Glutamatergic neuron (in vitro differentiated cells): ENCODE measurements at regions not wholly inside any gene's neighbourhood (a gene's known extent, or its start where the extent isn't known, plus 50 kb on each side); places are given as distances from the start of the nearest gene placed in this dataset.

Experiments used
- DNase-seq: peaks from one replicate; pipeline ENCODE4 v3.0.0; 2022
- H3K27ac Mint-ChIP-seq: one replicate; pipeline ENCODE4 v1.8.0; 2020; ENCODE audit warnings: mild to moderate bottlenecking, mixed read lengths, inconsistent platforms; ENCODE audit not compliant: unreplicated experiment
- H3K27me3 Mint-ChIP-seq: one replicate; pipeline ENCODE4 v1.8.0; 2020; ENCODE audit warnings: mild to moderate bottlenecking, moderate library complexity, mixed read lengths, inconsistent platforms; ENCODE audit not compliant: unreplicated experiment
- H3K36me3 Mint-ChIP-seq: one replicate; pipeline ENCODE4 v1.8.0; 2020; ENCODE audit warnings: mild to moderate bottlenecking, mixed read lengths, inconsistent platforms; ENCODE audit not compliant: unreplicated experiment
- H3K4me1 Mint-ChIP-seq: one replicate; pipeline ENCODE4 v1.8.0; 2020; ENCODE audit warnings: mild to moderate bottlenecking, low read depth, mixed read lengths, inconsistent platforms; ENCODE audit not compliant: unreplicated experiment
- H3K4me3 Mint-ChIP-seq: one replicate; pipeline ENCODE4 v1.8.0; 2020; ENCODE audit warnings: mild to moderate bottlenecking, mixed read lengths, inconsistent platforms; ENCODE audit not compliant: unreplicated experiment
- H3K9me3 Mint-ChIP-seq: one replicate; pipeline ENCODE4 v1.8.0; 2020; ENCODE audit warnings: mild to moderate bottlenecking, moderate library complexity, mixed read lengths, inconsistent platforms; ENCODE audit not compliant: unreplicated experiment
- TF ChIP-seq, protein P1 (sequence below): fragments of 200-600 bp; sonication (generic); IDR thresholded peaks from one replicate; pipeline ENCODE4 v1.5.0; 2021; ENCODE audit not compliant: partially characterized antibody, unreplicated experiment

- no peak for DNase-seq
- Mint-ChIP-seq H3K9me3 (no peaks in the 10 kb centered on the region), H3K27ac (no peak overlapping the region), H3K4me1 (no peaks in the 10 kb centered on the region), H3K36me3 (no peaks in the 10 kb centered on the region), H3K4me3 (no peak overlapping the region), H3K27me3 (no peaks in the 10 kb centered on the region)
- TF ChIP-seq, protein P1, sequence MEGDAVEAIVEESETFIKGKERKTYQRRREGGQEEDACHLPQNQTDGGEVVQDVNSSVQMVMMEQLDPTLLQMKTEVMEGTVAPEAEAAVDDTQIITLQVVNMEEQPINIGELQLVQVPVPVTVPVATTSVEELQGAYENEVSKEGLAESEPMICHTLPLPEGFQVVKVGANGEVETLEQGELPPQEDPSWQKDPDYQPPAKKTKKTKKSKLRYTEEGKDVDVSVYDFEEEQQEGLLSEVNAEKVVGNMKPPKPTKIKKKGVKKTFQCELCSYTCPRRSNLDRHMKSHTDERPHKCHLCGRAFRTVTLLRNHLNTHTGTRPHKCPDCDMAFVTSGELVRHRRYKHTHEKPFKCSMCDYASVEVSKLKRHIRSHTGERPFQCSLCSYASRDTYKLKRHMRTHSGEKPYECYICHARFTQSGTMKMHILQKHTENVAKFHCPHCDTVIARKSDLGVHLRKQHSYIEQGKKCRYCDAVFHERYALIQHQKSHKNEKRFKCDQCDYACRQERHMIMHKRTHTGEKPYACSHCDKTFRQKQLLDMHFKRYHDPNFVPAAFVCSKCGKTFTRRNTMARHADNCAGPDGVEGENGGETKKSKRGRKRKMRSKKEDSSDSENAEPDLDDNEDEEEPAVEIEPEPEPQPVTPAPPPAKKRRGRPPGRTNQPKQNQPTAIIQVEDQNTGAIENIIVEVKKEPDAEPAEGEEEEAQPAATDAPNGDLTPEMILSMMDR: no peak
Observed at GRCh38 chr7:156446990-156447389, 193.6 kb upstream of the RNF32 start.

DNA sequence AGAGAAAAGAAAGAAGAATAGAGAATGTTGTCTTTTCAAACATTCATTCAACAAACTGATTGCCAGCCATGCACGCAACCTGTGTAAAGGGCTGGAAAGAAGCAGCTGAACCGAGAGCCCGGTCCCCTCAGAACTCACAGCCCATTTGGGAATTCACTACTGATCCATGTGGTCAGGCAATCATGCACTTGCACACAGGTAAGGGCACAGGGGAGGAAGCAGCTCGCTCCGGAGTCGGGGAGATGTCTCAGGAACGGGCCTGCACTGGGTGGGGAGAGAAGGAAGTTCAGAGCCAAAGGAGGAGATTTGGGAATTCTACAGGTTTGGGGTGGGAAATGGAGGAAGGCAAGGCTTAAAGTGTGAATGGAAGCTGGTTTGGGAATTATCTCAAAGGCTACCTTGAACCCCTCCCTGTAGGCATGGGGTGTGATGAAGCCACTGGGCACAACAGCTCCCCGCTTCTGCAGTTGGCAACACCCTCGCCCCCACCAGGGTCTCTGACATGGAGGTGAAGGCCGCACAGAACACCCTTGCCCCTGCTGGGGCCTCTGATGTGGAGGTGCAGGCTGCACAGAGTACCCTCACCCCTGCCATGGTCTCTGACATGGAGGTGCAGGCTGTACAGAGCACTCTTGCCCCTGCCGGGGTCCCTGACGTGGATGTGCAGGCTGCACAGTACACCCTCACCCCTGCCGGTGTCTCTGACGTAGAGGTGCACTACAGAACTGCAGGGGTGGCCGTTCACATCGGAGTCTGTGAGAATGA is 194.4 kb upstream of the RNF32 start:
- Mint-ChIP-seq H3K36me3 (no peaks in the 10 kb centered on the region), H3K27ac (no peak overlapping the region), H3K9me3 (no peaks in the 10 kb centered on the region), H3K4me3 (no peak overlapping the region), H3K27me3 (no peaks in the 10 kb centered on the region), H3K4me1 (no peaks in the 10 kb centered on the region)
- TF ChIP-seq, protein P1: no peak
- no peak for DNase-seq

- Mint-ChIP-seq H3K36me3 (no peaks in the 10 kb centered on the region), H3K4me3 (no peak overlapping the region)
- DNase-seq: no peak
Observed at GRCh38 chr7:156442516-156442915, 198.1 kb upstream of the RNF32 start.

GRCh38 chr7:156440456-156440855 is 200.1 kb upstream of the RNF32 start:
- Mint-ChIP-seq H3K9me3 (no peaks in the 10 kb centered on the region), H3K27ac (no peak overlapping the region), H3K4me3 (no peak overlapping the region), H3K27me3 (no peaks in the 10 kb centered on the region), H3K36me3 (no peaks in the 10 kb centered on the region), H3K4me1 (no peaks in the 10 kb centered on the region)
- TF ChIP-seq, protein P1: no peak
- no peak for DNase-seq

More at GRCh38 chr7:156442516-156442915, 198.1 kb upstream of the RNF32 start:
- TF ChIP-seq, protein P1: no peak
- Mint-ChIP-seq H3K9me3 (no peaks in the 10 kb centered on the region), H3K27ac (no peak overlapping the region), H3K4me1 (no peaks in the 10 kb centered on the region), H3K27me3 (no peaks in the 10 kb centered on the region)

DNA sequence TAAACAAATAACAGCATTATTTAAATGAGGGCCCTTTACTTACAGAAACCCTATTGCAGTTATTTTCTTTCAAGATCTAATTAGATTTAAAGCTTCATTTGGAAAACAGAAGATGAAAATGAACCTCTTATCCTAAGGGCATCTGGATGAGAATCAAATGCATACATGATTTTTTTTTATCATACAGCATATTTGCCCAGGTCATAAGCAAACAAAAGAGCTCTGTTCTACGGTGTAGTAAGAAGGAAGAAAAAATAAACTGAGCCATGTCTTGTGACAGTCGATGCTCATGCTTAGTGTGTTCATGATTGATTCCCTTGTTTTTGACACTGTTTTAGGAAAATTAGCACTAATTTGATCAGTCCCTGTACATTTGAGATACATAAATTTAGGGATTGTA is 202.6 kb upstream of the RNF32 start:
- TF ChIP-seq, protein P1: no peak
- Mint-ChIP-seq H3K27ac (no peak overlapping the region), H3K4me1 (no peaks in the 10 kb centered on the region), H3K27me3 (no peaks in the 10 kb centered on the region), H3K36me3 (no peaks in the 10 kb centered on the region), H3K4me3 (no peak overlapping the region), H3K9me3 (peaks cover 6% of the 10 kb centered on the region)
- no peak for DNase-seq
